ENCODE measurements at regions not wholly inside any gene's neighbourhood (a gene's known extent, or its start where the extent isn't known, plus 50 kb on each side); places are given as distances from the start of the nearest gene placed in this dataset.

- H3K4me3 ChIP-seq (ENCODE audit: low read depth, low read length) = no peak overlapping the region
- no peak for DNase-seq (ENCODE audit: low read depth)
- no peak for TF ChIP-seq CTCF (conservative IDR thresholded peaks at IDR 0.05; ENCODE audit: low read depth, low read length)
These were observed 123.0 kb downstream of the MYCN start for GRCh38 chr2:16063251-16063850.

GRCh38 chr2:16062471-16063250, 122.3 kb downstream of the MYCN start:
- H3K4me3 ChIP-seq (ENCODE audit: low read depth, low read length) = no peak overlapping the region
- no peak for TF ChIP-seq CTCF (conservative IDR thresholded peaks at IDR 0.05; ENCODE audit: low read depth, low read length)
- DNase-seq (ENCODE audit: low read depth) = no peak

- DNase-seq (ENCODE audit: low read depth) = no peak
- TF ChIP-seq CTCF (conservative IDR thresholded peaks at IDR 0.05; ENCODE audit: low read depth, low read length) = no peak
- no peak overlapping the region for H3K4me3 ChIP-seq (ENCODE audit: low read depth, low read length)
These were observed 121.3 kb downstream of the MYCN start for GRCh38 chr2:16061441-16062217.

DNA sequence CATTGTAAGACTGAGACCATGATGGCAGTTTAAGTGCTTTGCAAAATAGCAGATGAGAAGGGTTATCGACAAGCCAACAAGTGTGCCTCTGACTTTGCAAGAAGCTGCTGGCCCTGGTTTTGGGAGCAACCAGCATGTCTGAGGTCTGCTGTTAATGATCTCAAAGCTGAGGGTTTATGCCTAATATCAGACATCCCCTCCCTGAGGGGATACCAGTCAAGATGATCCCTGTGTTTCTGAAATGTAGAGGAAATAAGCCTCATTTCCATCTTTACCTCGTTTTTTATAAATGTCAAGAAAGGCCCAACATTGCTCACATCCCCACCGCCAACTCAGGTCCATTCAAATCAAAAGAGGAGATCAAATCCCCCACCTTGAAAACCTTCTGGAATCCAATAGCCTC, 120.6 kb downstream of the MYCN start:
- DNase-seq (ENCODE audit: low read depth) = no peak
- no peak for TF ChIP-seq CTCF (conservative IDR thresholded peaks at IDR 0.05; ENCODE audit: low read depth, low read length)
- H3K4me3 ChIP-seq (ENCODE audit: low read depth, low read length) = no peak overlapping the region

DNA sequence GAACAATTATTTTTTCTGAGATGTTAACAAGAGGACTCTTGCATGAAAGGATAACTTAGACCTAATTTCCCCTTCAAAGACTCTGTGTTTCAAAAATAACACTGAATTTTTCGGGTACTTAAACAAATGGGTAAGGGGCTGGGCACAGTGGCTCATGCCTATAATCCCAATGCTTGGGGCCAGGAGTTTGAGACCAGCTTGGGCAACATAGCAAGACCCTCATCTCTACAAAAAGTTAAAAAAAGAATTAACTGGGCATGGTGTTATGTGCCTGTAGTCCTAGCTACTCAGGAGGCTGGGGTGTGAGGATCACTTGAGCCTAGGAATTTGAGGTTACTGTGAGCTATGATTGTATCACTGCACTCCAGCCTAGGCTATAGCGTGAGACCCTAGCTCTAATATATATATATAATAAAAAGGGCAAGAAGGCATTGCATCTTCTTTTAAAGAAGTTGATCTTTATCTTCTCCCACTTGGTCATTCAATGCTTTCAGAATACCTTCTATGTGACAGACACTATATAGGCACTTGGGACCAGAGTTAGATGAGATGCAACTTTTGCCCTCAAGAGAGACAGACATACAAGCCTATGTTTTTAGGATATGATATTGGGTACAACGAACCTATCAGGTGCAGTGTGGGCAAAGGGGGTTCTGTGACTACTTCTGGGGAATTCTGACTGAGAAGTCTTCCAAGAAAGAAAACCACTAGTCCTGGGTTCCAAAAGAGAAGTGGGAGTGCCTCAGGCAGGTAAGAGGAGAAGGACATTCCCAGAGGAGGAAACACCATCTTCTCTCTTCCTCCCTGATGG, 120.0 kb downstream of the MYCN start:
- no peak for DNase-seq (ENCODE audit: low read depth)
- H3K4me3 ChIP-seq (ENCODE audit: low read depth, low read length) = no peak overlapping the region
- no peak for TF ChIP-seq CTCF (conservative IDR thresholded peaks at IDR 0.05; ENCODE audit: low read depth, low read length)

GRCh38 chr2:16059393-16060016, 119.2 kb downstream of the MYCN start:
- TF ChIP-seq CTCF (conservative IDR thresholded peaks at IDR 0.05; ENCODE audit: low read depth, low read length) = no peak
- no peak overlapping the region for H3K4me3 ChIP-seq (ENCODE audit: low read depth, low read length)
- DNase-seq (ENCODE audit: low read depth) = no peak

Measured in choroid plexus epithelial cell (primary cell).